Peyer's patch (tissue), 4 donors: ENCODE measurements at regions not wholly inside any gene's neighbourhood (a gene's known extent, or its start where the extent isn't known, plus 50 kb on each side); places are given as distances from the start of the nearest gene placed in this dataset.

Experiments
- DNase-seq, 3 donors: peaks; one replicate each; pipeline ENCODE4 v3.0.0-alpha.2; 2017 to 2019
- H3K27ac ChIP-seq, 4 donors: fragments of 200-600 bp; sonication (generic); one replicate each; pipeline ENCODE4 v1.5.1; 2016 to 2019
- H3K27me3 ChIP-seq, 2 donors: fragments of 200-600 bp; sonication (generic); one replicate each; pipeline ENCODE4 v1.5.1; 2019
- H3K36me3 ChIP-seq, 3 donors: fragments of 200-600 bp; sonication (generic); one replicate each; pipeline ENCODE4 v1.5.1; 2016 to 2019
- H3K4me1 ChIP-seq, 4 donors: fragments of 200-600 bp; sonication (generic); one replicate each; pipeline ENCODE4 v1.5.1; 2016 to 2019
- H3K4me3 ChIP-seq, 4 donors: fragments of 200-600 bp; sonication (generic); 1 replicate in 3 of 4; 2 replicates in 1 of 4; pipeline ENCODE4 v1.5.1; 2016 to 2019; ENCODE audit warnings: mild to moderate bottlenecking in 1 of 4
- H3K9me3 ChIP-seq, 4 donors: fragments of 200-600 bp; sonication (generic); one replicate each; pipeline ENCODE4 v1.5.1; 2016 to 2019; ENCODE audit warnings: mild to moderate bottlenecking in 1 of 4
- POLR2A ChIP-seq, 2 donors: fragments of 450-650 bp; IDR thresholded peaks; one replicate each; pipeline ENCODE4 v1.5.1; 2017; ENCODE audit warnings: antibody characterized with exemption in 2 of 2, mild to moderate bottlenecking in 2 of 2, moderate library complexity in 2 of 2
- TF ChIP-seq, protein P1 (sequence below), 6 experiments: fragments of 450-650 bp in 4 of 6; fragments of 200-600 bp in 2 of 6; sonication (generic) in 1 of 6; IDR thresholded peaks; one replicate each; pipeline ENCODE4 v1.5.1; 2017 to 2019; ENCODE audit warnings: antibody characterized with exemption in 6 of 6, mild to moderate bottlenecking in 3 of 6, moderate library complexity in 1 of 6

GRCh38 chrX:39165773-39166172 lies 364.5 kb downstream of the MID1IP1 start:
- no peak for TF ChIP-seq POLR2A (IDR thresholded peaks at IDR 0.05)
- TF ChIP-seq, protein P1, sequence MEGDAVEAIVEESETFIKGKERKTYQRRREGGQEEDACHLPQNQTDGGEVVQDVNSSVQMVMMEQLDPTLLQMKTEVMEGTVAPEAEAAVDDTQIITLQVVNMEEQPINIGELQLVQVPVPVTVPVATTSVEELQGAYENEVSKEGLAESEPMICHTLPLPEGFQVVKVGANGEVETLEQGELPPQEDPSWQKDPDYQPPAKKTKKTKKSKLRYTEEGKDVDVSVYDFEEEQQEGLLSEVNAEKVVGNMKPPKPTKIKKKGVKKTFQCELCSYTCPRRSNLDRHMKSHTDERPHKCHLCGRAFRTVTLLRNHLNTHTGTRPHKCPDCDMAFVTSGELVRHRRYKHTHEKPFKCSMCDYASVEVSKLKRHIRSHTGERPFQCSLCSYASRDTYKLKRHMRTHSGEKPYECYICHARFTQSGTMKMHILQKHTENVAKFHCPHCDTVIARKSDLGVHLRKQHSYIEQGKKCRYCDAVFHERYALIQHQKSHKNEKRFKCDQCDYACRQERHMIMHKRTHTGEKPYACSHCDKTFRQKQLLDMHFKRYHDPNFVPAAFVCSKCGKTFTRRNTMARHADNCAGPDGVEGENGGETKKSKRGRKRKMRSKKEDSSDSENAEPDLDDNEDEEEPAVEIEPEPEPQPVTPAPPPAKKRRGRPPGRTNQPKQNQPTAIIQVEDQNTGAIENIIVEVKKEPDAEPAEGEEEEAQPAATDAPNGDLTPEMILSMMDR (IDR thresholded peaks at IDR 0.05) = no peak

DNA sequence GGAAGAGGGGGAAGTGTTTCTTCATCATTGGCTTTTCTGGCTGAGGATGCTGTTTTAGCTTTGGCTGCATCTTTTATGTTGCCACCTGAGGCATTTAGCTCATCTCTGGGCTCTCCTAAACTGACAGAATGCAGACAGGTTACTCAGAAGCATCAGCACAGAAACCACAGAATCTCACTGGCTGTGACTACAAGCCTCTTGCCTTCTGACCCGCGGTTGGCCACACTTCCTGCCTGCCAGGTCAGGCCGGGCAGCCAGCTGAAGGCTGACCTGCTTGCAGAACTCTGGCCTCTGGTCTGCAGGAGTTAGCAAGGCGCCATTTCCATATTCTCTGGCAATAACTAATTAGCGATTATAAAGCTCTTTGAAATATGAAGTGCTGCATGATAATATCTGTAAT lies 366.5 kb downstream of the MID1IP1 start:
- H3K4me3 ChIP-seq = no peak overlapping the region
- no peaks in the 10 kb centered on the region for H3K27me3 ChIP-seq
- no peaks in the 10 kb centered on the region for H3K36me3 ChIP-seq
- no peaks in the 10 kb centered on the region for H3K4me1 ChIP-seq
- no peak for DNase-seq
- TF ChIP-seq, protein P1 (IDR thresholded peaks at IDR 0.05) = no peak
- no peak for TF ChIP-seq POLR2A (IDR thresholded peaks at IDR 0.05)
- H3K27ac ChIP-seq = no peak overlapping the region
- no peaks in the 10 kb centered on the region for H3K9me3 ChIP-seq

More at GRCh38 chrX:39165773-39166172, 364.5 kb downstream of the MID1IP1 start:
- H3K27ac ChIP-seq = no peak overlapping the region
- H3K9me3 ChIP-seq = no peaks in the 10 kb centered on the region
- H3K4me1 ChIP-seq = no peaks in the 10 kb centered on the region
- DNase-seq = no peak
- H3K36me3 ChIP-seq = no peaks in the 10 kb centered on the region
- no peaks in the 10 kb centered on the region for H3K27me3 ChIP-seq
- no peak overlapping the region for H3K4me3 ChIP-seq

GRCh38 chrX:39168609-39169008 lies 367.4 kb downstream of the MID1IP1 start:
- TF ChIP-seq, protein P1 (IDR thresholded peaks at IDR 0.05) = no peak
- no peak for TF ChIP-seq POLR2A (IDR thresholded peaks at IDR 0.05)
- Histone ChIP-seq H3K4me1 (no peaks in the 10 kb centered on the region), H3K4me3 (no peak overlapping the region), H3K36me3 (no peaks in the 10 kb centered on the region), H3K27ac (no peak overlapping the region), H3K9me3 (no peaks in the 10 kb centered on the region), H3K27me3 (no peaks in the 10 kb centered on the region)
- DNase-seq = no peak

DNA sequence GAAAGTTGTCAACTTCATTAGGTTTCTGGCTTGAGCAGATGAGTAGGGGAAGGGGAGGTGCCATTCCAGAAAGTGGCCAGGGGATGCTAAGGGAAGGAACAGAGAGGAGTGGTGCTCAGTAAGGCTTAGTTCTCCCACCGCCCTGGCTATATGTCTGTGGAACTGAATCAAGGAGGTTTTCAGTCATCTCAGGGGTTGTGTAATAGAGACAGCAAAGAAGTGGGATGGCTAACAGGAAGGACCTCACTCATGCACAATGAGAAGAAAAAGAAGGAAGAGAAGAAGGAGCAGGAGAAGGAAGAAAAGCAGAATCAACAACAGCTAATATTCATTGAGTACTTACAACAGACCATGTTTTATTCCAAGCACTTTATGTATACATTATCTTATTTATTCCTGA lies 368.7 kb downstream of the MID1IP1 start:
- Histone ChIP-seq H3K27ac (no peak overlapping the region), H3K9me3 (no peaks in the 10 kb centered on the region), H3K4me3 (no peak overlapping the region), H3K27me3 (no peaks in the 10 kb centered on the region), H3K36me3 (no peaks in the 10 kb centered on the region), H3K4me1 (no peaks in the 10 kb centered on the region)
- TF ChIP-seq, protein P1 (IDR thresholded peaks at IDR 0.05) = no peak
- TF ChIP-seq POLR2A (IDR thresholded peaks at IDR 0.05) = no peak
- no peak for DNase-seq

GRCh38 chrX:39170464-39170863 lies 369.2 kb downstream of the MID1IP1 start:
- no peaks in the 10 kb centered on the region for H3K36me3 ChIP-seq
- H3K4me3 ChIP-seq = no peak overlapping the region
- TF ChIP-seq, protein P1 (IDR thresholded peaks at IDR 0.05) = no peak
- TF ChIP-seq POLR2A (IDR thresholded peaks at IDR 0.05) = no peak
- DNase-seq = no peak
- H3K27ac ChIP-seq = no peak overlapping the region
- H3K4me1 ChIP-seq = peaks cover 0 to 4% (median 0%) of the 10 kb centered on the region in 4 donors
- H3K9me3 ChIP-seq = no peaks in the 10 kb centered on the region
- no peaks in the 10 kb centered on the region for H3K27me3 ChIP-seq

GRCh38 chrX:39171686-39172085 lies 370.4 kb downstream of the MID1IP1 start:
- Histone ChIP-seq H3K36me3 (no peaks in the 10 kb centered on the region), H3K9me3 (no peaks in the 10 kb centered on the region), H3K4me1 (peaks cover 0 to 6% (median 0%) of the 10 kb centered on the region in 4 donors), H3K27me3 (no peaks in the 10 kb centered on the region), H3K27ac (no peak overlapping the region), H3K4me3 (no peak overlapping the region)
- no peak for TF ChIP-seq POLR2A (IDR thresholded peaks at IDR 0.05)
- TF ChIP-seq, protein P1 (IDR thresholded peaks at IDR 0.05) = no peak
- no peak for DNase-seq
